AG04450 (cell line): ENCODE measurements at regions not wholly inside any gene's neighbourhood (a gene's known extent, or its start where the extent isn't known, plus 50 kb on each side); places are given as distances from the start of the nearest gene placed in this dataset.

ENCODE experiments used
- CTCF ChIA-PET: fragments of 300-600, 350-600 bp; formaldehyde crosslinking; extraction: SDS; loops from one replicate; lab custom pipeline; 2022; ENCODE audit warnings: antibody characterized with exemption, inconsistent platforms; lab: Charles Lee
- POLR2A ChIA-PET: fragments of 350-600 bp; formaldehyde crosslinking; extraction: SDS; loops from one replicate; lab custom pipeline; 2021; ENCODE audit warnings: antibody characterized with exemption, inconsistent platforms; lab: Yijun Ruan, JAX
- DNase-seq: peaks from one replicate; pipeline ENCODE4 v3.0.0-alpha.2; 2011; ENCODE audit warnings: low read depth, low spot score
- H3K27ac ChIP-seq: one replicate; pipeline ENCODE4 v1.5.1; 2012; ENCODE audit warnings: low read depth, low read length, control low read depth
- H3K27me3 ChIP-seq: one replicate; pipeline ENCODE4 v1.6.0; 2012; ENCODE audit warnings: low read length; ENCODE audit not compliant: control insufficient read depth, insufficient read depth
- H3K4me3 ChIP-seq: 2 replicates; pipeline ENCODE4 v1.5.1; 2011; ENCODE audit warnings: mild to moderate bottlenecking, low read depth, low read length, control low read depth
- H3K9me3 ChIP-seq: 2 replicates; pipeline ENCODE4 v1.5.1; 2012; ENCODE audit warnings: low read length; ENCODE audit not compliant: control insufficient read depth, insufficient read depth
- TF ChIP-seq, protein P1 (sequence below): IDR thresholded peaks from 2 replicates; pipeline ENCODE4 v1.5.1; 2011; ENCODE audit warnings: low read depth, low read length, control low read depth, inconsistent platforms

DNA sequence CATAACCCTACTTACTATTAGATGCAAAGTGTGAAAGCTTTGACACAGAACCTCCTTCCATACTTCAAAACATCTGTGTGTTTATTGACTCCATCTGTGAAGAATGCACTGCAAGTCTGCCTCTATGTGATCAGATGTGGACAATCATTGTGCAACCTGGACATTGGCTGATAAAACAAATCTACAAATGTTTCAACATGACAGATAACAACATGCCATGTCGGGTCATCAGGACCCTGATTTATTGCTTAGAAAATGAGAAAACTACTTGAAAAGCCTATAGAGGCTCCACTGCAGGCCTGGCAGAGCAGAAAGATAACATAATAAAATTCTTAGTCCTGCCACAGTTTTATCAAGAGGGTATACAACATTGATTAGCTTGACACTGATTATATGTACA is 1286.4 kb downstream of the GRIK2 start:
- H3K4me3 ChIP-seq, result no peak overlapping the region
- H3K27me3 ChIP-seq, result no peaks in the 10 kb centered on the region
- ChIA-PET POLR2A (no interaction called here), CTCF (no interaction called here)
- TF ChIP-seq, protein P1, sequence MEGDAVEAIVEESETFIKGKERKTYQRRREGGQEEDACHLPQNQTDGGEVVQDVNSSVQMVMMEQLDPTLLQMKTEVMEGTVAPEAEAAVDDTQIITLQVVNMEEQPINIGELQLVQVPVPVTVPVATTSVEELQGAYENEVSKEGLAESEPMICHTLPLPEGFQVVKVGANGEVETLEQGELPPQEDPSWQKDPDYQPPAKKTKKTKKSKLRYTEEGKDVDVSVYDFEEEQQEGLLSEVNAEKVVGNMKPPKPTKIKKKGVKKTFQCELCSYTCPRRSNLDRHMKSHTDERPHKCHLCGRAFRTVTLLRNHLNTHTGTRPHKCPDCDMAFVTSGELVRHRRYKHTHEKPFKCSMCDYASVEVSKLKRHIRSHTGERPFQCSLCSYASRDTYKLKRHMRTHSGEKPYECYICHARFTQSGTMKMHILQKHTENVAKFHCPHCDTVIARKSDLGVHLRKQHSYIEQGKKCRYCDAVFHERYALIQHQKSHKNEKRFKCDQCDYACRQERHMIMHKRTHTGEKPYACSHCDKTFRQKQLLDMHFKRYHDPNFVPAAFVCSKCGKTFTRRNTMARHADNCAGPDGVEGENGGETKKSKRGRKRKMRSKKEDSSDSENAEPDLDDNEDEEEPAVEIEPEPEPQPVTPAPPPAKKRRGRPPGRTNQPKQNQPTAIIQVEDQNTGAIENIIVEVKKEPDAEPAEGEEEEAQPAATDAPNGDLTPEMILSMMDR, result no peak
- DNase-seq, result no peak
- no peak overlapping the region for H3K27ac ChIP-seq
- no peaks in the 10 kb centered on the region for H3K9me3 ChIP-seq

DNA sequence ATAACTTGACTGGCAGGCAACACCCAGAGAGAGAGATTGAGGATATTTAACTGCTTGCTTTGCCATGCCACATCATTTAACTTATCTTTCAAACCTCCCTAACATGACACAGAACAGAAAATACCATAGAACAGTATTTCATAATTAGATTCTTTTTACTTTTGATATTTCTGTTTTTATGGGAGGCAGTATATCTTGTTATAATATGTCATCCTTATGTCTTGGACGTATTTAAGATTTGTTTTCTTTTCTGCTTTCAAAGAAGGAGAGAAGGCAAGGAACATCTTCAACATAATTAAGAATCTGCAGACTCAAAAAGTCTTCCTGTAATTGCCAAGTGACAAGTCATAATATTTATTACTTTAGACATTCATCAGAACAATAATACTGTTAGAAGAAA is 1283.7 kb downstream of the GRIK2 start:
- no peak overlapping the region for H3K27ac ChIP-seq
- no peaks in the 10 kb centered on the region for H3K27me3 ChIP-seq
- no peak for DNase-seq
- TF ChIP-seq, protein P1, result no peak
- POLR2A ChIA-PET, result no interaction called here
- CTCF ChIA-PET, result no interaction called here
- H3K4me3 ChIP-seq, result no peak overlapping the region
- H3K9me3 ChIP-seq, result no peaks in the 10 kb centered on the region

DNA sequence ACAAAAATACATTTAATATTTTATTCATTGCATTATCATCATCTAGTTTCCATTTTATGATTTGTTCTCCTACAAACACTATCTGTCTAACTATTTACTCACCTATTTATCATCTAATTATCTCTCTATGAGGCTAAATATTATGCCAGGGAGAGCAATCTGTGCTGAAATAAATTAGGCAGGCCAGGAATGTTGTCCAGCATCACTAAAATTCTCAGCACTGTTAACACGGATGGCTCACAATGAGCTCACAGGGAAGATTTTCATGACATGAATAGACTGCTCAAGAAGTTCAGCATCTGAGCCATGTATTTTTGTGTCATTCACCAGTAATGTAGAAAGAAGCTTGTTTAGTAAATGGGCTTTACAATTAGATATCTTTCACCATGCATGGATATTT is 1277.2 kb downstream of the GRIK2 start:
- no peak overlapping the region for H3K4me3 ChIP-seq
- ChIA-PET CTCF (no interaction called here), POLR2A (no interaction called here)
- no peak overlapping the region for H3K27ac ChIP-seq
- no peaks in the 10 kb centered on the region for H3K27me3 ChIP-seq
- DNase-seq, result no peak
- TF ChIP-seq, protein P1, result no peak
- no peaks in the 10 kb centered on the region for H3K9me3 ChIP-seq

DNA sequence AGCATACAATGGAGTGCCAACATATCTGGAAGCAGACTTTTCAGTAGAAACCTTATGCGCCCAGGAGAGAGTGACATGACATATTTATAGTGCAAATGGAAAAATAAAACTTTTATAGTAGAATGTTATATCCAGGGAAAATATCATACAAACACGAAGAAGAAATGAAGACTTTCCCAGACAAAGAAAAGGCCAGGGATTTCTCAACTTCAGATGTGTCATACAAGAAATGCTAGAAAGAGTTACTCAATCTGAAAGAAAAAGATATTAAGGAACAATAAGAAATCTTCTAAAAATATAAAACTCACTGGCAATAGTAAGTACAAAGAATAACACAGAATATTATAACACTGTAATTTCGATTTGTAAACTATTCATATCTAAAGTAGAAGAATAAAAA is 1269.3 kb downstream of the GRIK2 start:
- Histone ChIP-seq H3K4me3 (no peak overlapping the region), H3K27me3 (no peaks in the 10 kb centered on the region), H3K27ac (no peak overlapping the region), H3K9me3 (peaks cover 4% of the 10 kb centered on the region; the same call in 1 of the 2 replicates)
- no peak for DNase-seq
- ChIA-PET CTCF (no interaction called here), POLR2A (no interaction called here)
- TF ChIP-seq, protein P1, result no peak

DNA sequence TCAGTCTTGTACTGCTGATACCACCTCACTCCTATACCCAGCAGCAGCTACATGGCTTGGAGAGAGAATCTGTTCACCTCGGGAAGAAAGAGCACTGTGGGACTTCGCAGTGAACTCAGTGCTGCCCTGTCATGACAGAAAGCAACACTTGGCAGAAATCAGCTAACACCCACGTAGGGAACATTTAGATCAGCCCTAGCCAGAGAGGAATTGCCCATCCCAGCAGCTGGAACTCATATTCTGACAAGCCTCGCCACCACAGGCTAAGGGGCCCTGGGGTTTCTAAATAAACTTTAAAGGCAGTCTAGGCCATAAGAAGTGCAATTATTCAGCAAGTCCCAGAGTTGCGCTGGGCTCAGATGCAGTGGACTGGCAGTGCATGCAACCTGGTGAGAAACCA is 1266.8 kb downstream of the GRIK2 start:
- no peak for DNase-seq
- ChIA-PET CTCF (no interaction called here), POLR2A (no interaction called here)
- Histone ChIP-seq H3K4me3 (no peak overlapping the region), H3K9me3 (peaks cover 4% of the 10 kb centered on the region; the same call in 1 of the 2 replicates), H3K27ac (no peak overlapping the region), H3K27me3 (no peaks in the 10 kb centered on the region)
- TF ChIP-seq, protein P1, result no peak
